ENCODE measurements at regions not wholly inside any gene's neighbourhood (a gene's known extent, or its start where the extent isn't known, plus 50 kb on each side); places are given as distances from the start of the nearest gene placed in this dataset.

GRCh38 chr12:108016022-108016564 is 113.0 kb upstream of the WSCD2 start:
- no peak for ATAC-seq (ENCODE audit: poor library complexity)
- intact Hi-C loops (cut with DNase I): no loop called here

GRCh38 chr12:108017472-108018057 is 111.5 kb upstream of the WSCD2 start:
- ATAC-seq (ENCODE audit: poor library complexity): no peak
- no peak for DNase-seq
- intact Hi-C loops (cut with DNase I): no loop called here

More at GRCh38 chr12:108016022-108016564, 113.0 kb upstream of the WSCD2 start:
- no peak for DNase-seq

GRCh38 chr12:108019862-108020261 is 109.2 kb upstream of the WSCD2 start:
- DNase-seq: no peak
- ATAC-seq (ENCODE audit: poor library complexity): no peak
- intact Hi-C loops (cut with DNase I): no loop called here

GRCh38 chr12:108021141-108021540 is 107.9 kb upstream of the WSCD2 start:
- ATAC-seq (ENCODE audit: poor library complexity) (no peak), DNase-seq (no peak)
- intact Hi-C loops (cut with DNase I): no loop called here

- DNase-seq (no peak), ATAC-seq (ENCODE audit: poor library complexity) (no peak)
- intact Hi-C loops (cut with DNase I): no loop called here
Measured at GRCh38 chr12:108021949-108022522, 107.1 kb upstream of the WSCD2 start.

GRCh38 chr12:108029051-108029835 is 99.8 kb upstream of the WSCD2 start:
- DNase-seq: no peak
- ATAC-seq (ENCODE audit: poor library complexity): no peak
- intact Hi-C loops (cut with DNase I): no loop called here

- intact Hi-C loops (cut with DNase I): no loop called here
- DNase-seq (no peak), ATAC-seq (ENCODE audit: poor library complexity) (no peak)
Measured at GRCh38 chr12:108033090-108033489, 96.0 kb upstream of the WSCD2 start.

- no peak for ATAC-seq (ENCODE audit: poor library complexity)
- intact Hi-C loops (cut with DNase I): no loop called here
- DNase-seq: no peak
Measured at GRCh38 chr12:108035372-108035771, 93.7 kb upstream of the WSCD2 start.

- intact Hi-C loops (cut with DNase I): no loop called here
- ATAC-seq (ENCODE audit: poor library complexity): no peak
- DNase-seq: no peak
Measured at GRCh38 chr12:108037960-108038359, 91.1 kb upstream of the WSCD2 start.

GRCh38 chr12:108039794-108040193 is 89.3 kb upstream of the WSCD2 start:
- no peak for ATAC-seq (ENCODE audit: poor library complexity)
- intact Hi-C loops (cut with DNase I): no loop called here

GRCh38 chr12:108040947-108041346 is 88.1 kb upstream of the WSCD2 start:
- ATAC-seq (ENCODE audit: poor library complexity) (no peak), DNase-seq (no peak)
- intact Hi-C loops (cut with DNase I): no loop called here

More at GRCh38 chr12:108039794-108040193, 89.3 kb upstream of the WSCD2 start:
- DNase-seq: no peak

GRCh38 chr12:108043286-108043685 is 85.8 kb upstream of the WSCD2 start:
- DNase-seq (no peak), ATAC-seq (ENCODE audit: poor library complexity) (no peak)
- intact Hi-C loops (cut with DNase I): no loop called here

GRCh38 chr12:108043750-108044533 is 85.1 kb upstream of the WSCD2 start:
- DNase-seq: no peak
- intact Hi-C loops (cut with DNase I): no loop called here
- ATAC-seq (ENCODE audit: poor library complexity): no peak

GRCh38 chr12:108046135-108046534 is 83.0 kb upstream of the WSCD2 start:
- intact Hi-C loops (cut with DNase I): no loop called here
- ATAC-seq (ENCODE audit: poor library complexity) (no peak), DNase-seq (no peak)

- no peak for ATAC-seq (ENCODE audit: poor library complexity)
- no peak for DNase-seq
- intact Hi-C loops (cut with DNase I): no loop called here
Measured at GRCh38 chr12:108046650-108047049, 82.4 kb upstream of the WSCD2 start.

- intact Hi-C loops (cut with DNase I): no loop called here
- ATAC-seq (ENCODE audit: poor library complexity) (peak; percentile 70), DNase-seq (no peak)
Measured at GRCh38 chr12:108047071-108047550, 82.0 kb upstream of the WSCD2 start.

- ATAC-seq (ENCODE audit: poor library complexity): no peak
- intact Hi-C loops (cut with DNase I): no loop called here
Measured at GRCh38 chr12:108048686-108049085, 80.4 kb upstream of the WSCD2 start.

GRCh38 chr12:108050696-108051095 is 78.4 kb upstream of the WSCD2 start:
- DNase-seq (no peak), ATAC-seq (ENCODE audit: poor library complexity) (no peak)
- intact Hi-C loops (cut with DNase I): no loop called here

More at GRCh38 chr12:108048686-108049085, 80.4 kb upstream of the WSCD2 start:
- no peak for DNase-seq

GRCh38 chr12:108052260-108052659 is 76.8 kb upstream of the WSCD2 start:
- ATAC-seq (ENCODE audit: poor library complexity) (no peak), DNase-seq (no peak)
- intact Hi-C loops (cut with DNase I): no loop called here
